Limb (tissue), 2 donors: ENCODE measurements at regions not wholly inside any gene's neighbourhood (a gene's known extent, or its start where the extent isn't known, plus 50 kb on each side); places are given as distances from the start of the nearest gene placed in this dataset.
A peak's percentile ranks its signal among the peaks of the same experiment; 100 is the strongest.
"Not testable (repeated sequence)": the region's sequence is repeated elsewhere in the genome, so short reads cannot be mapped to it uniquely, and the experiment has no call there.

ENCODE experiments used
- DNase-seq, 2 donors: peaks; one replicate each; pipeline ENCODE4 v3.0.0-alpha.2; 2016; ENCODE audit errors: extremely low spot score in 2 of 2

GRCh38 chr6:6724539-6725467 lies 136.3 kb downstream of the LY86 start:
- DNase-seq = peak; percentile 86 to 92

- no peak for DNase-seq
These were observed 137.1 kb downstream of the LY86 start for GRCh38 chr6:6725468-6726209.

GRCh38 chr6:6728169-6728941 lies 139.8 kb downstream of the LY86 start:
- no peak for DNase-seq

- DNase-seq = no peak
These were observed 141.5 kb downstream of the LY86 start for GRCh38 chr6:6729971-6730370.

GRCh38 chr6:6730831-6731230 lies 142.3 kb downstream of the LY86 start:
- no peak for DNase-seq

GRCh38 chr6:6734479-6735465 lies 146.3 kb downstream of the LY86 start:
- DNase-seq = no peak

GRCh38 chr6:6736791-6737654 lies 148.5 kb downstream of the LY86 start:
- DNase-seq = peak; percentile 61 to 83

- DNase-seq = no peak
These were observed 149.2 kb downstream of the LY86 start for GRCh38 chr6:6737671-6738070.

GRCh38 chr6:6738108-6738507 lies 149.6 kb downstream of the LY86 start:
- DNase-seq = no peak

- no peak for DNase-seq
These were observed 150.6 kb downstream of the LY86 start for GRCh38 chr6:6738922-6739716.

- DNase-seq = no peak
These were observed 152.1 kb downstream of the LY86 start for GRCh38 chr6:6740595-6740994.

- no peak for DNase-seq
These were observed 152.7 kb downstream of the LY86 start for GRCh38 chr6:6741264-6741663.

GRCh38 chr6:6742535-6742934 lies 154.0 kb downstream of the LY86 start:
- no peak for DNase-seq

- DNase-seq = no peak
These were observed 156.0 kb downstream of the LY86 start for GRCh38 chr6:6744551-6744950.

- not testable (repeated sequence) for DNase-seq
These were observed 157.3 kb downstream of the LY86 start for GRCh38 chr6:6745637-6746332.

GRCh38 chr6:6746333-6746969 lies 157.9 kb downstream of the LY86 start:
- peak in 1 of 2 donors; percentile 45 for DNase-seq

- DNase-seq = no peak
These were observed 158.4 kb downstream of the LY86 start for GRCh38 chr6:6746970-6747338.

- no peak for DNase-seq
These were observed 158.9 kb downstream of the LY86 start for GRCh38 chr6:6747371-6747770.
